ENCODE measurements at regions not wholly inside any gene's neighbourhood (a gene's known extent, or its start where the extent isn't known, plus 50 kb on each side); places are given as distances from the start of the nearest gene placed in this dataset.

DNA sequence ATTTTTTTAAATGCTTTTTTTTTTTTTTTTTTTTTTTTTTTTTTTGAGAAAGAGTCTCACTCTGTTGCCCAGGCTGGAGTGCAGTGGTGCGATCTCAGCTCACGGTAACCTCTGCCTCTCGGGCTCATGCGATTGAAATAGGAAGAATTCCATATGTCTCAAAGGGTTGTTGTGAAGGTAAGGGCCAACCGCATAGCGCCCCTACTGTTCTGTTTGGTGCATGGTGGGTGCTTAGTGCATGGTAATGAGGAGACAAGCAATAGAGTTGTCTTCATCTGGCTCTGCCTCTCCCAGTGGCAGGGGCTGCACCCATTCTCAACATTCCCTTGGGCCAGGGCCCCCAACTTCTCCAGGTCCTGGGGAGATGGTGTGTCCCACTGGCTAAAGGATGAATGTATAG, 68.7 kb downstream of the RASL11A start (continued):
- TF ChIP-seq, protein P1, sequence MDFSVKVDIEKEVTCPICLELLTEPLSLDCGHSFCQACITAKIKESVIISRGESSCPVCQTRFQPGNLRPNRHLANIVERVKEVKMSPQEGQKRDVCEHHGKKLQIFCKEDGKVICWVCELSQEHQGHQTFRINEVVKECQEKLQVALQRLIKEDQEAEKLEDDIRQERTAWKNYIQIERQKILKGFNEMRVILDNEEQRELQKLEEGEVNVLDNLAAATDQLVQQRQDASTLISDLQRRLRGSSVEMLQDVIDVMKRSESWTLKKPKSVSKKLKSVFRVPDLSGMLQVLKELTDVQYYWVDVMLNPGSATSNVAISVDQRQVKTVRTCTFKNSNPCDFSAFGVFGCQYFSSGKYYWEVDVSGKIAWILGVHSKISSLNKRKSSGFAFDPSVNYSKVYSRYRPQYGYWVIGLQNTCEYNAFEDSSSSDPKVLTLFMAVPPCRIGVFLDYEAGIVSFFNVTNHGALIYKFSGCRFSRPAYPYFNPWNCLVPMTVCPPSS (IDR thresholded peaks at IDR 0.05): no peak
- TF ChIP-seq, protein P2, sequence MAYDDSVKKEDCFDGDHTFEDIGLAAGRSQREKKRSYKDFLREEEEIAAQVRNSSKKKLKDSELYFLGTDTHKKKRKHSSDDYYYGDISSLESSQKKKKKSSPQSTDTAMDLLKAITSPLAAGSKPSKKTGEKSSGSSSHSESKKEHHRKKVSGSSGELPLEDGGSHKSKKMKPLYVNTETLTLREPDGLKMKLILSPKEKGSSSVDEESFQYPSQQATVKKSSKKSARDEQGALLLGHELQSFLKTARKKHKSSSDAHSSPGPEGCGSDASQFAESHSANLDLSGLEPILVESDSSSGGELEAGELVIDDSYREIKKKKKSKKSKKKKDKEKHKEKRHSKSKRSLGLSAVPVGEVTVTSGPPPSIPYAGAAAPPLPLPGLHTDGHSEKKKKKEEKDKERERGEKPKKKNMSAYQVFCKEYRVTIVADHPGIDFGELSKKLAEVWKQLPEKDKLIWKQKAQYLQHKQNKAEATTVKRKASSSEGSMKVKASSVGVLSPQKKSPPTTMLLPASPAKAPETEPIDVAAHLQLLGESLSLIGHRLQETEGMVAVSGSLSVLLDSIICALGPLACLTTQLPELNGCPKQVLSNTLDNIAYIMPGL (CRISPR knock-in tag; IDR thresholded peaks at IDR 0.05; ENCODE audit: borderline replicate concordance in 1 of 2, low read depth in 1 of 2): peak; percentile 23 to 26; a peak in 1 of 4 replicates
- 0 out of 2 replicates have a peak, but pooled peaks have one; percentile 30 for TF ChIP-seq THAP11 (CRISPR knock-in tag; IDR thresholded peaks at IDR 0.05)
- TF ChIP-seq, protein P3, sequence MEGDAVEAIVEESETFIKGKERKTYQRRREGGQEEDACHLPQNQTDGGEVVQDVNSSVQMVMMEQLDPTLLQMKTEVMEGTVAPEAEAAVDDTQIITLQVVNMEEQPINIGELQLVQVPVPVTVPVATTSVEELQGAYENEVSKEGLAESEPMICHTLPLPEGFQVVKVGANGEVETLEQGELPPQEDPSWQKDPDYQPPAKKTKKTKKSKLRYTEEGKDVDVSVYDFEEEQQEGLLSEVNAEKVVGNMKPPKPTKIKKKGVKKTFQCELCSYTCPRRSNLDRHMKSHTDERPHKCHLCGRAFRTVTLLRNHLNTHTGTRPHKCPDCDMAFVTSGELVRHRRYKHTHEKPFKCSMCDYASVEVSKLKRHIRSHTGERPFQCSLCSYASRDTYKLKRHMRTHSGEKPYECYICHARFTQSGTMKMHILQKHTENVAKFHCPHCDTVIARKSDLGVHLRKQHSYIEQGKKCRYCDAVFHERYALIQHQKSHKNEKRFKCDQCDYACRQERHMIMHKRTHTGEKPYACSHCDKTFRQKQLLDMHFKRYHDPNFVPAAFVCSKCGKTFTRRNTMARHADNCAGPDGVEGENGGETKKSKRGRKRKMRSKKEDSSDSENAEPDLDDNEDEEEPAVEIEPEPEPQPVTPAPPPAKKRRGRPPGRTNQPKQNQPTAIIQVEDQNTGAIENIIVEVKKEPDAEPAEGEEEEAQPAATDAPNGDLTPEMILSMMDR (CRISPR knock-in tag; IDR thresholded peaks at IDR 0.05): peak; percentile 69

DNA sequence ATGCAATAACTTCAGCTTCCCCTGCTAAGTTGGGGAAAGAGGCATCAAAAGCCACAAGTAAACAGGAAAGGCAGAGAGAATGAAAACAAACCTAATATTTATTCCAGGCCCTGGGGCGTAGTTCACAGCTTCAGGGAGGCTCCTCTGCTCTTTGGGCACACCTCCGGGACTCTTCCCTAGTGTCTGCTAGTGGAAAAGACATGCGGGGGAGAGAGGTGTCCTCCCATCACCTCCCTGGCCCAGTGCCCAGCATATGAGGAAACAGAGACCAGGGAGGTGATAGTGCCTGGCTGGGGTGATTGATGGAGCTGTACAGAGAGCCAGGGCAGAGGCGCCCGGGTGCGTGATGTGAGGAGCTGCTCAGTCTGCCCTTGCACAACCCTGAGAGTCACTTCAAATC, 71.0 kb downstream of the RASL11A start:
- Histone ChIP-seq H3K27ac (ENCODE audit: extremely low read length, insufficient read depth, low read length) (no peak overlapping the region), H3K9me3 (ENCODE audit: low read length) (no peaks in the 10 kb centered on the region), H3K4me3 (replicated peaks in 1 of 3; ENCODE audit: insufficient read depth in 1 of 3, low read depth in 2 of 3, low read length in 3 of 3) (no peak overlapping the region), H3K9ac (ENCODE audit: insufficient read depth, low read depth, low read length) (no peak overlapping the region), H3K36me3 (replicated peaks in 1 of 2; ENCODE audit: control insufficient read depth in 1 of 2, insufficient read depth in 2 of 2, low read length in 2 of 2) (no peaks in the 10 kb centered on the region), H2AFZ (ENCODE audit: low read length) (no peak overlapping the region), H3K27me3 (ENCODE audit: control insufficient read depth in 1 of 2, insufficient read depth in 2 of 2, low read length in 2 of 2) (peaks cover 0 to 12% of the 10 kb centered on the region in 2 experiments; a peak in 1 of 5 replicates), H3K4me2 (ENCODE audit: low read depth, low read length) (no peak overlapping the region), H3K79me2 (ENCODE audit: insufficient read depth, low read length) (no peaks in the 10 kb centered on the region), H3K4me1 (ENCODE audit: insufficient read depth, low read length) (peaks cover 12% of the 10 kb centered on the region), H4K20me1 (ENCODE audit: insufficient read depth, low read length) (no peaks in the 10 kb centered on the region)
- ATAC-seq: no peak
- ChIA-PET POLR2A (no interaction called here), CTCF (ENCODE audit: low intra/inter-chr PET ratio, low total read pairs) (no interaction called here)
- WGBS (ENCODE audit: low lambda C conversion rate): 13% methylated on average over 1 of the region's 6 CpGs
- in situ Hi-C loops (cut with HindIII; ENCODE audit: extremely low pct_ligation_motif_present, low pct_unique_long_range_greater_than_20kb) (no loop called here), intact Hi-C loops (cut with micrococcal nuclease; ENCODE audit: unreplicated experiment) (no loop called here)
- no peak for DNase-seq (ENCODE audit: low spot score)
- no TSS peak for BruUV-seq (replicated peaks)
- FAIRE-seq: no peak
- TF ChIP-seq, protein P4, sequence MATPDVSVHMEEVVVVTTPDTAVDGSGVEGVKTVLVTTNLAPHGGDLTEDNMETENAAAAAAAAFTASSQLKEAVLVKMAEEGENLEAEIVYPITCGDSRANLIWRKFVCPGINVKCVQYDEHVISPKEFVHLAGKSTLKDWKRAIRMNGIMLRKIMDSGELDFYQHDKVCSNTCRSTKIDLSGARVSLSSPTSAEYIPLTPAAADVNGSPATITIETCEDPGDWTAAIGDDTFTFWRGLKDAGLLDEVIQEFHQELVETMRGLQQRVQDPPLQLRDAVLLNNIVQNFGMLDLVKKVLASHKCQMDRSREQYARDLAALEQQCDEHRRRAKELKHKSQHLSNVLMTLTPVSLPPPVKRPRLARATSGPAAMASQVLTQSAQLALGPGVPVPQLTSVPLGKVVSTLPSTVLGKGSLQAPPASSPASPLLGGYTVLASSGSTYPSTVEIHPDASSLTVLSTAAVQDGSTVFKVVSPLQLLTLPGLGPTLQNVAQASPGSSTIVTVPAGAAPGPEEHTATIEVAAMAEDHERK (CRISPR knock-in tag; IDR thresholded peaks at IDR 0.05; ENCODE audit: low read depth): no peak
- no peak for TF ChIP-seq U2AF2 (IDR thresholded peaks at IDR 0.05; ENCODE audit: low read depth, low read length)
- TF ChIP-seq SNRNP70 (IDR thresholded peaks at IDR 0.05; ENCODE audit: low read depth, low read length): no peak
- TF ChIP-seq, protein P5, sequence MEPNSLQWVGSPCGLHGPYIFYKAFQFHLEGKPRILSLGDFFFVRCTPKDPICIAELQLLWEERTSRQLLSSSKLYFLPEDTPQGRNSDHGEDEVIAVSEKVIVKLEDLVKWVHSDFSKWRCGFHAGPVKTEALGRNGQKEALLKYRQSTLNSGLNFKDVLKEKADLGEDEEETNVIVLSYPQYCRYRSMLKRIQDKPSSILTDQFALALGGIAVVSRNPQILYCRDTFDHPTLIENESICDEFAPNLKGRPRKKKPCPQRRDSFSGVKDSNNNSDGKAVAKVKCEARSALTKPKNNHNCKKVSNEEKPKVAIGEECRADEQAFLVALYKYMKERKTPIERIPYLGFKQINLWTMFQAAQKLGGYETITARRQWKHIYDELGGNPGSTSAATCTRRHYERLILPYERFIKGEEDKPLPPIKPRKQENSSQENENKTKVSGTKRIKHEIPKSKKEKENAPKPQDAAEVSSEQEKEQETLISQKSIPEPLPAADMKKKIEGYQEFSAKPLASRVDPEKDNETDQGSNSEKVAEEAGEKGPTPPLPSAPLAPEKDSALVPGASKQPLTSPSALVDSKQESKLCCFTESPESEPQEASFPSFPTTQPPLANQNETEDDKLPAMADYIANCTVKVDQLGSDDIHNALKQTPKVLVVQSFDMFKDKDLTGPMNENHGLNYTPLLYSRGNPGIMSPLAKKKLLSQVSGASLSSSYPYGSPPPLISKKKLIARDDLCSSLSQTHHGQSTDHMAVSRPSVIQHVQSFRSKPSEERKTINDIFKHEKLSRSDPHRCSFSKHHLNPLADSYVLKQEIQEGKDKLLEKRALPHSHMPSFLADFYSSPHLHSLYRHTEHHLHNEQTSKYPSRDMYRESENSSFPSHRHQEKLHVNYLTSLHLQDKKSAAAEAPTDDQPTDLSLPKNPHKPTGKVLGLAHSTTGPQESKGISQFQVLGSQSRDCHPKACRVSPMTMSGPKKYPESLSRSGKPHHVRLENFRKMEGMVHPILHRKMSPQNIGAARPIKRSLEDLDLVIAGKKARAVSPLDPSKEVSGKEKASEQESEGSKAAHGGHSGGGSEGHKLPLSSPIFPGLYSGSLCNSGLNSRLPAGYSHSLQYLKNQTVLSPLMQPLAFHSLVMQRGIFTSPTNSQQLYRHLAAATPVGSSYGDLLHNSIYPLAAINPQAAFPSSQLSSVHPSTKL (CRISPR knock-in tag; IDR thresholded peaks at IDR 0.05): no peak
- TF ChIP-seq ZNF235 (CRISPR knock-in tag; IDR thresholded peaks at IDR 0.05; ENCODE audit: borderline replicate concordance): no peak
- TF ChIP-seq, protein P6, sequence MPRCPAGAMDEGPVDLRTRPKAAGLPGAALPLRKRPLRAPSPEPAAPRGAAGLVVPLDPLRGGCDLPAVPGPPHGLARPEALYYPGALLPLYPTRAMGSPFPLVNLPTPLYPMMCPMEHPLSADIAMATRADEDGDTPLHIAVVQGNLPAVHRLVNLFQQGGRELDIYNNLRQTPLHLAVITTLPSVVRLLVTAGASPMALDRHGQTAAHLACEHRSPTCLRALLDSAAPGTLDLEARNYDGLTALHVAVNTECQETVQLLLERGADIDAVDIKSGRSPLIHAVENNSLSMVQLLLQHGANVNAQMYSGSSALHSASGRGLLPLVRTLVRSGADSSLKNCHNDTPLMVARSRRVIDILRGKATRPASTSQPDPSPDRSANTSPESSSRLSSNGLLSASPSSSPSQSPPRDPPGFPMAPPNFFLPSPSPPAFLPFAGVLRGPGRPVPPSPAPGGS (CRISPR knock-in tag; IDR thresholded peaks at IDR 0.05): no peak
